SKM-1 treated with dmso at 0.1 percent for 144 hours (cell line): ENCODE measurements at regions not wholly inside any gene's neighbourhood (a gene's known extent, or its start where the extent isn't known, plus 50 kb on each side); places are given as distances from the start of the nearest gene placed in this dataset.

Experiments
- DNase-seq: peaks from one replicate; lab custom pipeline; 2025; ENCODE audit not compliant: unreplicated experiment; lab: John Stamatoyannopoulos, UW

DNA sequence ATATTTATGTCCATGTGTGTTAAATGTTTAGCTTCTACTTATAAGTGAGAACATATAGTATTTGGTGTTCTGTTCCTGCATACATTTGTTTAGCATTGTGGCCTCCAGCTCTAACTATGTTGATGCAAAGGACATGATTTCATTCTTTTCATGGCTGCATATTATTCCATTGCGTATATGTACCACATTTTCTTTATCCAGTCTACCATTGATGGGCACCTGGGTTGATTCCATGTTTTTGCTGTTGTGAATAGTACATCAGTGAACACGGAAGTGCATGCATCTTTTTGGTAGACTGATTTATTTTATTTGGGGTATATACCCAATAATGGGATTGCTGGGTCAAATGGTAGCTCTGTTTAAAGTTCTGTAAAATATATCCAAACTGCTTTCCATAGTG, 359.0 kb downstream of the SLCO4C1 start:
- no peak for DNase-seq

DNA sequence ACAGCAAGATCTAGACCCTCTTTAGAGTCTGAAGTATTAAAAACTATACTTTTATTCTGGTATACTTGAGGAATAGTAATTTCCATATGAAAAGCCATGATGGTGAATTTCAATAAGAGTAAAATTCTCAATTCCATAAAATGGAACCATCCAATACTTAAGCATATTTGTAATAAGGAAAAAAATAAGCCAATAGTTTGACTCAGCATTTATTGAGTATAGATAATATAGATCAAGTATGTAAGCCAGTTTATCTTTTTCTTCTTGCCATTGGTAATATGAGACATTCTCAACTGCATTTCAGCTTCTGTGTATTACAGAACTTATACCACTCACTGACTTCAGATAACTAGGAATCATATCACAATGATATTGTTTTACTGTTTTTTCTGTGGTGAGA, 361.0 kb downstream of the SLCO4C1 start:
- DNase-seq, result no peak

DNA sequence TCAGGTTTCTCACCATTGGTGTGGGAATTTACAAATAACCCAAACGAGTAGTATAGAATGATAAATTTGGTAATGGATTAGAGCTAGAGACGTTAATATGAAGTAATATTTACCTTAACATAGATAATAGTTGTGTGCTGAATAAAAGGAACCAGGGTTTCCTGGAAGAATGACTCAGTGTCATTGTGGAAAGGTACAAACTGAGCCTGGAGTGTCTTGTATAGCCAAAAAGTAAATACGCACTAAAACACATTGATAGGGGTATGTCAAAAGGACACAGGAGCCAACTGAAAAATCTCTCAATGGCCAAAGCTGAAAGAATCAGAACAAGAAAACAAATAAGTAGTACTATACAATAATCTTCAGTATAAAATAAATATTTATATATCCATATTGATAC, 363.5 kb downstream of the SLCO4C1 start:
- no peak for DNase-seq

- DNase-seq, result no peak
These were observed 366.5 kb downstream of the SLCO4C1 start for GRCh38 chr5:101929628-101930027.

DNA sequence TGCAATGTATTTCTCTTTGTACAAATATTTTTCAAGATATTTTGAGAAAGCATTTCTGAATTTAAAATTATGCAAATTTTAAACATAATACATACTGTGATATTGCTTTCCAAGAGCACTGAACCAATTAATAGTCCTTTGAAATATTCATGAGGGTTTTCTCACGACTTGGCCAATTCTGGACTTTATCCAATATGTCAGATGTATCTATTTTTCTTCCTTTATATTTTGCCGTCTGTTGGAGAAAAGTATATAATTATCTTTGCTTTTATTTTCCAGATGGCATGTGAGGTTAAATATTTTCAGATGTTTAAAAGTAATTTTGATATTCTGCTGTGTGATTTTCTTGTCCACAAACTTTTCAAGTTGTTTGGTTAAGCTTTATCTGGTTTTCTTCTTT, 378.9 kb downstream of the SLCO4C1 start:
- DNase-seq, result no peak

- DNase-seq, result no peak
These were observed 380.5 kb downstream of the SLCO4C1 start for GRCh38 chr5:101915554-101915953.

- DNase-seq, result no peak
These were observed 391.3 kb downstream of the SLCO4C1 start for GRCh38 chr5:101904736-101905135.

DNA sequence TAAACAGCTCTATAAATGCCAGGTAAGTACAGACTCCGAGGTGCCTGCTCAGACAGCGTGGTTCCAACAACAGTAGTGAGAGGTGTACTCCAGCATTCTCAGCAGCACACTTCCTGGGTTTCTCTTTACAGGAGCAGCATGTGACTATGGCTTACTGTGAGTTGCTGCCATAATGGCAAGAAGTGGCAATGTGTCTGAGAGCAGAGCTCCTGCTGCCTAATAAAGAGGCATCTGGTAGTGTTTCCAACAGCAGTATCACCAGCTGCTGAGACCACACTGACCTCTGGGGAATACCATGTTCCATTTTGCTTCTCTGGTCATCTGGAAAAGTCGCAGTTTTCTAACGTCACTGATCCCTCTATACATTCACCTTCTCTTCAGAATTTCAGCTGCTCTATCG, 398.2 kb downstream of the SLCO4C1 start:
- DNase-seq, result no peak

GRCh38 chr5:101894985-101895384, 401.1 kb downstream of the SLCO4C1 start:
- DNase-seq, result no peak

DNA sequence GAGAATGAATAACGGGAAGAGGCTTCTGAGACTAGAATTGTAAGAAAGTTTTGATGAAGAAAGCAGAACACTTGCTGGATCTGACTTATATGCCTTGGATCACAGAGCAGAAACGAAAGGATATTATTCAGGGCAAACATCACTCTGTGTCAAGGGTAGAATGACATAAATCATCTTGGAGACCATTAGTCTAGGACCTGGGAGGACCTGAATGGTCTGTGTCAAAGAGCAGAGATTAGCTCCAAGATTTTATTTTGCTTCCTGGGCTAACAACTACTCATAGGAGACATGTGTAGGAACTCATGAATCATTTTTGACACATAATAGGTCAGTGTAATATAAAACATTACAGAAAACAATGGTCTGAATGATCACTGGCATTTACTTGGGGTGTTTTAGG, 417.9 kb downstream of the SLCO4C1 start:
- no peak for DNase-seq

GRCh38 chr5:101877451-101877850, 418.6 kb downstream of the SLCO4C1 start:
- no peak for DNase-seq

GRCh38 chr5:101866473-101866872, 429.6 kb downstream of the SLCO4C1 start:
- no peak for DNase-seq

DNA sequence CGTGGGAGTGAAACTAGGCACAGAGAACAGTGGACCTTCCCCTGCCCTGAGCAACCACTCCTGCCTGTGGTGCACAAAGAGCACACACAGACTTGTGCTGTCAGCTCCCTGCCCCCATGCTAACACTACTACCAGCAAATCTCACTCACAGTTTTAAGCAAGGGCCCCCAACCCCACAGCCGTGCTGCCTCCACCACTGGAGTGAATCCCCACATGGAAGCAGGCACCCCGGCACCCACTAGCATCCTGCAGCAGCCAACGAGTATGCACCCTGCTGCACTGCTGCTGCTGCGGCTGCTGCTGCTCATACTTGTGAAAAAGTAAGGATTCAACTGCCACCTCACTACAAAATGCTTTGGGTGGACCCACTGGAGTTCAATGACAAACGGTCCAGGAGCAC, 435.5 kb downstream of the SLCO4C1 start:
- no peak for DNase-seq

DNA sequence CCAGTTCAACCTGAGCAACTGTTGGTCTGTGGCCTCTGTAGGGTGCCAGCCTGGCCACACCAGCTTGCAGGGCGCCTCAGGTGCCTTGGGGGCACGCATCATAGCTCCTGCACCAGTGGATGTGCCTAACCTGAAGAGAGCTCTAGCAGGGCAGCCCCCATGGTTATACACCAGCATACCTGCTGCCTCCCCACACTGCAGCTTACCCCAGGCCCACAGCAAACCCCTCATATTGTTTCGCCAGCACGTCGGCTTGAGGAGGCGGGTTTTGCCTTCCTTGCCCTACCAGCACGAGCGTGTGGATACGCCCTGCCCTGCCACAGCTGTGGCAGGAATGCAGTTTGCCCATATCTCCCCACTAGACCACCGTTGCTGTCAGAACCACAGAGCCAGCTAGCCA, 435.9 kb downstream of the SLCO4C1 start:
- DNase-seq, result no peak

- DNase-seq, result no peak
These were observed 449.6 kb downstream of the SLCO4C1 start for GRCh38 chr5:101846496-101846895.

GRCh38 chr5:101843055-101843454, 453.0 kb downstream of the SLCO4C1 start:
- DNase-seq, result no peak

- DNase-seq, result no peak
These were observed 457.6 kb downstream of the SLCO4C1 start for GRCh38 chr5:101838435-101838834.

GRCh38 chr5:101829255-101829654, 466.8 kb downstream of the SLCO4C1 start:
- DNase-seq, result no peak

DNA sequence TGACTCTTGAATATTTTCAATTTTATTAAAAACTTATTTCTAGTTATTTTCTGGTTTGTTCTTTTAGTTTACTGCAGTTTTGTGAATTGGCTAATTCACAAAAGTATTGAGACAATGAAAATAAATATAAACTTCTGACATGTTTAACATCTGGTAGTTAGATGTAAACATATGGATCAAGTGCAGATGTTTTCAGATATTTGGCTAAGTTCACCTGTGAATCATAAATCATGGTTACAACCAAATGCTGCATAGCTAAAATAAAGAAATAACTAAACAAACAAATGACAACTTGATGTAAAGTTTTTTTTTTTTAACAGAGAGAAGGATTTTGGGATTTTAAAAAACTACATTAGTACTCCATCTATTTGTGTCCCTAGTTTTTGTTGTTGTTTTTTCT, 484.6 kb downstream of the SLCO4C1 start:
- no peak for DNase-seq

- no peak for DNase-seq
These were observed 489.7 kb downstream of the SLCO4C1 start for GRCh38 chr5:101806410-101806809.

DNA sequence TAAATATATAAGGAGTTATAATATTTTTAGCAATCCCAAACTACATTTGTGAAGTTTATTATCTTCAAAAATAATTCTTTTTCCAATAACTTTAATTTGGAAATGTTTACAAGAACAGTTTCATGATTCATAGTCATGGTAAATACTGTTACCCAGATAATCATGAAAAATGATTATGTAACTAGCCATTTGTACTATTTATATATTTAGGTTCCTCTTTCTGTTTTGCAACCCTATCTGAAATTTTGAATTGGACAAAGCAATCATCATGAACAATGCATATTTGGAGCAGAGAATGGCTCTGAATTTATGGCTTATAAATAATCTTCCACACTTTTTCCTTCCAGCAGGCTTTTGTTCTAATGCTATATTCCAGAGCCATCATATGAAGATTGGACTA, 499.7 kb downstream of the SLCO4C1 start:
- DNase-seq, result peak; percentile 68

GRCh38 chr5:101788797-101789196, 507.3 kb downstream of the SLCO4C1 start:
- no peak for DNase-seq

DNA sequence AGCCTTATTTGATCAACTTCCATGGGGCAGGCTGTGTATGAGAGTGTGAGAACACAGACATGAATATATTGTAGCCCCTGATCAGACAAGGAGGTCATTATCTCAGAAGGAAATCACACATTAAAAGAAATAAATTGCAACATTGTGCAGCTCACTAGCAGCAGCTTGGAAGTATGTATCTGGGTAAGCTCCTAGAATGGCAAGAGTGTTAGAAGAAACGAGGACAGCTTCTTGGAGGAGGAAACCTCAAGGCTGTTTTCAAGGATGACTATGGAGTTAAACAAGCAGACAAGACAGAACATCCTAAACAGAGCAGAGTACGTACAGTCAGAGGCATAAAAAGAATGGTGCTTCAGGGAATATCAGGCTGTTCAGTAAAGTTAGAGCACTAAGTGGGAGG, 511.0 kb downstream of the SLCO4C1 start:
- no peak for DNase-seq
